GM21381 (cell line): ENCODE measurements at regions not wholly inside any gene's neighbourhood (a gene's known extent, or its start where the extent isn't known, plus 50 kb on each side); places are given as distances from the start of the nearest gene placed in this dataset.

ENCODE experiments used
- ATAC-seq: cut with Tn5 transposase; IDR thresholded peaks from one replicate; pipeline ENCODE4 v1.9.1; 2021; ENCODE audit warnings: mild to moderate bottlenecking, moderate library complexity; ENCODE audit not compliant: unreplicated experiment

- ATAC-seq: no peak
Observed at GRCh38 chr15:58294681-58295254, 137.0 kb upstream of the LIPC start.

GRCh38 chr15:58295637-58296215 lies 136.1 kb upstream of the LIPC start:
- no peak for ATAC-seq

- ATAC-seq: no peak
Observed at GRCh38 chr15:58296276-58296675, 135.5 kb upstream of the LIPC start.

- no peak for ATAC-seq
Observed at GRCh38 chr15:58297639-58298038, 134.2 kb upstream of the LIPC start.

- ATAC-seq: no peak
Observed at GRCh38 chr15:58298879-58299850, 132.6 kb upstream of the LIPC start.

GRCh38 chr15:58302832-58303231 lies 129.0 kb upstream of the LIPC start:
- no peak for ATAC-seq

- ATAC-seq: no peak
Observed at GRCh38 chr15:58303236-58303635, 128.6 kb upstream of the LIPC start.

GRCh38 chr15:58306591-58307312 lies 125.0 kb upstream of the LIPC start:
- no peak for ATAC-seq

- no peak for ATAC-seq
Observed at GRCh38 chr15:58307313-58307961, 124.4 kb upstream of the LIPC start.

GRCh38 chr15:58308742-58309355 lies 122.9 kb upstream of the LIPC start:
- ATAC-seq: no peak

- no peak for ATAC-seq
Observed at GRCh38 chr15:58309963-58310928, 121.5 kb upstream of the LIPC start.

- no peak for ATAC-seq
Observed at GRCh38 chr15:58311556-58311955, 120.2 kb upstream of the LIPC start.

- no peak for ATAC-seq
Observed at GRCh38 chr15:58312031-58312430, 119.8 kb upstream of the LIPC start.

GRCh38 chr15:58313304-58313703 lies 118.5 kb upstream of the LIPC start:
- no peak for ATAC-seq

- no peak for ATAC-seq
Observed at GRCh38 chr15:58313810-58314592, 117.8 kb upstream of the LIPC start.

- ATAC-seq: no peak
Observed at GRCh38 chr15:58314593-58315216, 117.1 kb upstream of the LIPC start.

- no peak for ATAC-seq
Observed at GRCh38 chr15:58318517-58318916, 113.3 kb upstream of the LIPC start.

- no peak for ATAC-seq
Observed at GRCh38 chr15:58321034-58321433, 110.8 kb upstream of the LIPC start.
